ENCODE measurements at regions not wholly inside any gene's neighbourhood (a gene's known extent, or its start where the extent isn't known, plus 50 kb on each side); places are given as distances from the start of the nearest gene placed in this dataset.

GRCh38 chr9:135282808-135283207 is 195.3 kb downstream of the OLFM1 start:
- Histone ChIP-seq H3K4me1 (peaks cover 6% of the 10 kb centered on the region; the same call in 1 of the 3 replicates), H3K9me3 (no peaks in the 10 kb centered on the region), H3K4me2 (no peak overlapping the region), H3K27ac (no peak overlapping the region), H3K4me3 (no peak overlapping the region)
- ChIA-PET POLR2A (no interaction called here), CTCF (interaction anchor here (1.0 to 1.3 kb wide), 2 partner anchors 9 to 18 kb away, joined by 3 read pairs; no protein-coding TSS in a partner anchor)
- 50% methylated on average over 3 of the region's 4 CpGs for WGBS (ENCODE audit: missing lambda C conversion rate)
- FAIRE-seq (no peak), ATAC-seq (no peak), DNase-seq (ENCODE audit: low read depth in 1 of 2, low spot score in 1 of 2) (no peak)
- no peak for TF ChIP-seq FOSB (CRISPR knock-in tag; IDR thresholded peaks at IDR 0.05)
- TF ChIP-seq HEYL (CRISPR knock-in tag; IDR thresholded peaks at IDR 0.05), result no peak
- TF ChIP-seq ELK1 (IDR thresholded peaks at IDR 0.05; ENCODE audit: low read depth, low read length), result no peak
- no peak for TF ChIP-seq ZNF302 (CRISPR knock-in tag; IDR thresholded peaks at IDR 0.05)
- TF ChIP-seq ATOH8 (CRISPR knock-in tag; IDR thresholded peaks at IDR 0.05; ENCODE audit: low read depth), result no peak
- no peak for TF ChIP-seq MAX (IDR thresholded peaks at IDR 0.05)
- no peak for TF ChIP-seq RCOR1 (IDR thresholded peaks at IDR 0.05; ENCODE audit: low read depth, low read length)
- TF ChIP-seq EHF (CRISPR knock-in tag; IDR thresholded peaks at IDR 0.05), result no peak
- no peak for TF ChIP-seq ZC3H11A (IDR thresholded peaks at IDR 0.05)
- TF ChIP-seq REST (IDR thresholded peaks at IDR 0.05), result no peak
- no peak for TF ChIP-seq USF2 (IDR thresholded peaks at IDR 0.05)
- TF ChIP-seq KDM1A (IDR thresholded peaks at IDR 0.05; ENCODE audit: low read depth), result no peak
- TF ChIP-seq HES2 (IDR thresholded peaks at IDR 0.05), result no peak
- no peak for TF ChIP-seq CTCF (IDR thresholded peaks at IDR 0.05)

- Histone ChIP-seq H3K4me1 (peaks cover 6% of the 10 kb centered on the region; the same call in 1 of the 3 replicates), H3K4me2 (no peak overlapping the region), H3K9me3 (no peaks in the 10 kb centered on the region), H3K4me3 (no peak overlapping the region), H3K27ac (no peak overlapping the region)
- ChIA-PET CTCF (interaction anchor here (1.3 kb wide), 1 partner anchor 8 kb away, joined by 3 read pairs; no protein-coding TSS in a partner anchor), POLR2A (no interaction called here)
- TF ChIP-seq MAFK (IDR thresholded peaks at IDR 0.05; ENCODE audit: partially characterized antibody) (no peak), ATOH8 (CRISPR knock-in tag; IDR thresholded peaks at IDR 0.05; ENCODE audit: low read depth) (no peak), HOXA7 (CRISPR knock-in tag; IDR thresholded peaks at IDR 0.05) (no peak)
- DNase-seq (ENCODE audit: low read depth in 1 of 2, low spot score in 1 of 2) (no peak), ATAC-seq (no peak), FAIRE-seq (no peak)
- WGBS (ENCODE audit: missing lambda C conversion rate), result 52% methylated on average over 15 of the region's 15 CpGs
Measured at GRCh38 chr9:135283671-135284070, 195.9 kb upstream of the PPP1R26 start.

Measured in A549 (cell line).